Panc1 (cell line): ENCODE measurements at regions not wholly inside any gene's neighbourhood (a gene's known extent, or its start where the extent isn't known, plus 50 kb on each side); places are given as distances from the start of the nearest gene placed in this dataset.
"Not testable (repeated sequence)": the region's sequence is repeated elsewhere in the genome, so short reads cannot be mapped to it uniquely, and the experiment has no call there.

ENCODE experiments used
- TF ChIP-seq, protein P1 (sequence below): fragments of 450-650 bp; IDR thresholded peaks from 2 replicates; pipeline ENCODE4 v1.5.1; 2017; ENCODE audit warnings: mild to moderate bottlenecking
- TF ChIP-seq, protein P2 (sequence below), 2 experiments: IDR thresholded peaks; 2 replicates each; pipeline ENCODE4 v1.6.1; 2011 to 2012; ENCODE audit warnings: low read depth in 2 of 2, control low read depth in 1 of 2, low read length in 1 of 2, mild to moderate bottlenecking in 1 of 2, moderate library complexity in 1 of 2; ENCODE audit not compliant: insufficient read depth in 1 of 2

DNA sequence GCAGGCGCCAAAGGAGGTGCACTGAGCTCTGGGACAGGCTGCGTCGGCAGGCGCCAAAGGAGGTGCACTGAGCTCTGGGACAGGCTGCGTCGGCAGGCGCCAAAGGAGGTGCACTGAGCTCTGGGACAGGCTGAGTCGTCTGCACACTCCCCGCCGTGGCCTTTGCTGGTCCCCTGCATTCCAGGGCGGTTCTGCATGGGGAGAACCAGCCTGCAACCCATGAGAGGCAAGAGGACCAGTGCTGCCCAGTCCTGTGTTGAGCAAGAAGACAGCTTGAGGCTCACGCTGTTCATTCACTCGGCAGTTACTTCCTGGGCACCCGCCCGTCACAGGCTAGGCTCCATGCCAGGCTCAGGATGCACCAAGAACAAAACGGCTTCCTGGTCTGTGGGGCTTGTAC lies 150.6 kb upstream of the SALL3 start:
- TF ChIP-seq, protein P1, sequence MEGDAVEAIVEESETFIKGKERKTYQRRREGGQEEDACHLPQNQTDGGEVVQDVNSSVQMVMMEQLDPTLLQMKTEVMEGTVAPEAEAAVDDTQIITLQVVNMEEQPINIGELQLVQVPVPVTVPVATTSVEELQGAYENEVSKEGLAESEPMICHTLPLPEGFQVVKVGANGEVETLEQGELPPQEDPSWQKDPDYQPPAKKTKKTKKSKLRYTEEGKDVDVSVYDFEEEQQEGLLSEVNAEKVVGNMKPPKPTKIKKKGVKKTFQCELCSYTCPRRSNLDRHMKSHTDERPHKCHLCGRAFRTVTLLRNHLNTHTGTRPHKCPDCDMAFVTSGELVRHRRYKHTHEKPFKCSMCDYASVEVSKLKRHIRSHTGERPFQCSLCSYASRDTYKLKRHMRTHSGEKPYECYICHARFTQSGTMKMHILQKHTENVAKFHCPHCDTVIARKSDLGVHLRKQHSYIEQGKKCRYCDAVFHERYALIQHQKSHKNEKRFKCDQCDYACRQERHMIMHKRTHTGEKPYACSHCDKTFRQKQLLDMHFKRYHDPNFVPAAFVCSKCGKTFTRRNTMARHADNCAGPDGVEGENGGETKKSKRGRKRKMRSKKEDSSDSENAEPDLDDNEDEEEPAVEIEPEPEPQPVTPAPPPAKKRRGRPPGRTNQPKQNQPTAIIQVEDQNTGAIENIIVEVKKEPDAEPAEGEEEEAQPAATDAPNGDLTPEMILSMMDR, result not testable (repeated sequence)
- TF ChIP-seq, protein P2, sequence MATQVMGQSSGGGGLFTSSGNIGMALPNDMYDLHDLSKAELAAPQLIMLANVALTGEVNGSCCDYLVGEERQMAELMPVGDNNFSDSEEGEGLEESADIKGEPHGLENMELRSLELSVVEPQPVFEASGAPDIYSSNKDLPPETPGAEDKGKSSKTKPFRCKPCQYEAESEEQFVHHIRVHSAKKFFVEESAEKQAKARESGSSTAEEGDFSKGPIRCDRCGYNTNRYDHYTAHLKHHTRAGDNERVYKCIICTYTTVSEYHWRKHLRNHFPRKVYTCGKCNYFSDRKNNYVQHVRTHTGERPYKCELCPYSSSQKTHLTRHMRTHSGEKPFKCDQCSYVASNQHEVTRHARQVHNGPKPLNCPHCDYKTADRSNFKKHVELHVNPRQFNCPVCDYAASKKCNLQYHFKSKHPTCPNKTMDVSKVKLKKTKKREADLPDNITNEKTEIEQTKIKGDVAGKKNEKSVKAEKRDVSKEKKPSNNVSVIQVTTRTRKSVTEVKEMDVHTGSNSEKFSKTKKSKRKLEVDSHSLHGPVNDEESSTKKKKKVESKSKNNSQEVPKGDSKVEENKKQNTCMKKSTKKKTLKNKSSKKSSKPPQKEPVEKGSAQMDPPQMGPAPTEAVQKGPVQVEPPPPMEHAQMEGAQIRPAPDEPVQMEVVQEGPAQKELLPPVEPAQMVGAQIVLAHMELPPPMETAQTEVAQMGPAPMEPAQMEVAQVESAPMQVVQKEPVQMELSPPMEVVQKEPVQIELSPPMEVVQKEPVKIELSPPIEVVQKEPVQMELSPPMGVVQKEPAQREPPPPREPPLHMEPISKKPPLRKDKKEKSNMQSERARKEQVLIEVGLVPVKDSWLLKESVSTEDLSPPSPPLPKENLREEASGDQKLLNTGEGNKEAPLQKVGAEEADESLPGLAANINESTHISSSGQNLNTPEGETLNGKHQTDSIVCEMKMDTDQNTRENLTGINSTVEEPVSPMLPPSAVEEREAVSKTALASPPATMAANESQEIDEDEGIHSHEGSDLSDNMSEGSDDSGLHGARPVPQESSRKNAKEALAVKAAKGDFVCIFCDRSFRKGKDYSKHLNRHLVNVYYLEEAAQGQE (IDR thresholded peaks at IDR 0.05; ENCODE audit: insufficient read depth in 1 of 2, low read depth in 2 of 2, low read length in 1 of 2), result not testable (repeated sequence)
